Stomach (tissue), 8 donors: ENCODE measurements at regions not wholly inside any gene's neighbourhood (a gene's known extent, or its start where the extent isn't known, plus 50 kb on each side); places are given as distances from the start of the nearest gene placed in this dataset.

Source experiments
- DNase-seq, 2 donors: peaks; one replicate each; pipeline versions ENCODE4 v3.0.0 to v3.0.0-alpha.2; 2013 to 2019
- H3K27ac ChIP-seq, 5 donors: fragments of 200-600 bp in 4 of 5; sonication (generic) in 4 of 5; one replicate each; pipeline ENCODE4 v1.5.1; 2013 to 2019; ENCODE audit warnings: mild to moderate bottlenecking in 1 of 5, moderate library complexity in 1 of 5
- H3K27me3 ChIP-seq, 3 donors: fragments of 200-600 bp; sonication (generic); one replicate each; pipeline ENCODE4 v1.5.1; 2017 to 2019; ENCODE audit warnings: mixed run types in 1 of 3
- H3K36me3 ChIP-seq, 4 donors: fragments of 200-600 bp; sonication (generic); 1 replicate in 3 of 4; 2 replicates in 1 of 4; pipeline ENCODE4 v1.5.1; 2016 to 2019
- H3K4me1 ChIP-seq, 4 donors: fragments of 200-600 bp; sonication (generic); one replicate each; pipeline ENCODE4 v1.5.1; 2016 to 2019
- H3K4me3 ChIP-seq, 4 donors: fragments of 200-600 bp; sonication (generic) in 3 of 4; one replicate each; pipeline ENCODE4 v1.5.1; 2016 to 2019; ENCODE audit warnings: mild to moderate bottlenecking in 1 of 4
- H3K9me3 ChIP-seq, 4 donors: fragments of 200-600 bp; sonication (generic); one replicate each; pipeline ENCODE4 v1.5.1; 2016 to 2019
- EP300 ChIP-seq: sonication (generic); formaldehyde crosslinking; IDR thresholded peaks from one replicate; pipeline ENCODE4 v1.6.1; 2017; ENCODE audit warnings: antibody characterized with exemption
- POLR2A ChIP-seq, 4 donors: fragments of 450-650 bp; IDR thresholded peaks; one replicate each; pipeline ENCODE4 v1.6.1; 2016; ENCODE audit warnings: antibody characterized with exemption in 4 of 4, control low read depth in 2 of 4, mild to moderate bottlenecking in 1 of 4, moderate library complexity in 1 of 4
- POLR2AphosphoS5 ChIP-seq, 3 donors: sonication (generic); formaldehyde crosslinking; IDR thresholded peaks; one replicate each; pipeline ENCODE4 v1.6.1; 2016; ENCODE audit warnings: antibody characterized with exemption in 3 of 3
- WGBS, 5 donors: extraction: QIAGEN DNeasy Blood & Tissue Kit in 3 of 5; methylation state at CpG; one replicate each; pipeline versions ENCODE4 v1.1.5 to v1.1.7; 2013 to 2018; 5-methylcytosine and 5-hydroxymethylcytosine counted together
- intact Hi-C: fragments of 100-400 bp; cut with DNase I; formaldehyde crosslinking; loops from one replicate; pipeline ENCODE4 v1.15.1; 2023; ENCODE audit warnings: low total_unique reads
- TF ChIP-seq, protein P1 (sequence below), 7 experiments: fragments of 450-650 bp in 4 of 7; fragments of 200-600 bp in 3 of 7; sonication (generic) in 3 of 7; IDR thresholded peaks; one replicate each; pipeline ENCODE4 v1.5.1; 2016 to 2019; ENCODE audit warnings: antibody characterized with exemption in 7 of 7, control low read depth in 2 of 7, mild to moderate bottlenecking in 1 of 7
- donor health status: healthy with polysubstance abuse.
- donor health status: Bipolar disorder and iron deficiency.
- donor health status: healthy.

DNA sequence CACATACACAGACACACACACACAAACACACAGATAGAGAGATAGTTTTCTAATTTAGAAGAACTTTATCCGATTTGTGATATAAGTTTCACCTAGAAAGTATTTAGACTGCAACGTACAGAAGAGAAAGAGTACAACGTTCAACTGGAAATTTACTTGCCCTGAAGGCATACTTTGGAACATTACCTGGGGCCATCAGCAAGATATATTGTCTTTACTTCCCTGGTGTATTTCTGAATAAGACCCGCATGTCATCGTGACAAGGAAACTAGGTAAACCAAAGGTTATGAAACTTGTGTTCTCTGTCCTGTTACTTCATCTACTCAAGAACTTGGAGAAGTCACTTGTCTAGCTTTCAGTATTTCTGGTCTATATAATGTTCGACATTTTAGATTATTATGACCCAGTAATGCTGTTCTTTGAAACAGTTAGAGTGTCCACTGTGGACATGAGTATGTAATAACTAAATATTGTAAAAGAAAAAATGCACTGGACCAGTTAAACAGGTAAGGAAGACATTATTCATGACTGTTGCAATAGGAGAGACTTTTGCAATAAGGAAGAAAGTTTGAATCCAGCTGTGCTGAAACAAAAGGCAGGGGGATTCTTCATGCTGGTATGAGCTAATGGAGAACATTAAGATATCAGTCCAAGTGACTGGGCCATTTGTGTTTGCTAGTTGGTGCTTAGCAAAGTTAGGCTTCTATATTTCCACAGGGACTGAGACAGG is 1791.1 kb downstream of the MAT2B start:
- H3K4me1 ChIP-seq = no peaks in the 10 kb centered on the region
- H3K9me3 ChIP-seq = no peaks in the 10 kb centered on the region
- H3K36me3 ChIP-seq = no peaks in the 10 kb centered on the region
- no peaks in the 10 kb centered on the region for H3K27me3 ChIP-seq
- no peak for DNase-seq
- 88 to 96% (median 93%) methylated on average over 6 of the region's 6 CpGs for WGBS, 5 donors
- no peak overlapping the region for H3K4me3 ChIP-seq
- H3K27ac ChIP-seq = no peak overlapping the region
- intact Hi-C loops = no loop called here
- TF ChIP-seq, protein P1, sequence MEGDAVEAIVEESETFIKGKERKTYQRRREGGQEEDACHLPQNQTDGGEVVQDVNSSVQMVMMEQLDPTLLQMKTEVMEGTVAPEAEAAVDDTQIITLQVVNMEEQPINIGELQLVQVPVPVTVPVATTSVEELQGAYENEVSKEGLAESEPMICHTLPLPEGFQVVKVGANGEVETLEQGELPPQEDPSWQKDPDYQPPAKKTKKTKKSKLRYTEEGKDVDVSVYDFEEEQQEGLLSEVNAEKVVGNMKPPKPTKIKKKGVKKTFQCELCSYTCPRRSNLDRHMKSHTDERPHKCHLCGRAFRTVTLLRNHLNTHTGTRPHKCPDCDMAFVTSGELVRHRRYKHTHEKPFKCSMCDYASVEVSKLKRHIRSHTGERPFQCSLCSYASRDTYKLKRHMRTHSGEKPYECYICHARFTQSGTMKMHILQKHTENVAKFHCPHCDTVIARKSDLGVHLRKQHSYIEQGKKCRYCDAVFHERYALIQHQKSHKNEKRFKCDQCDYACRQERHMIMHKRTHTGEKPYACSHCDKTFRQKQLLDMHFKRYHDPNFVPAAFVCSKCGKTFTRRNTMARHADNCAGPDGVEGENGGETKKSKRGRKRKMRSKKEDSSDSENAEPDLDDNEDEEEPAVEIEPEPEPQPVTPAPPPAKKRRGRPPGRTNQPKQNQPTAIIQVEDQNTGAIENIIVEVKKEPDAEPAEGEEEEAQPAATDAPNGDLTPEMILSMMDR (IDR thresholded peaks at IDR 0.05) = no peak
- TF ChIP-seq EP300 (no peak), POLR2AphosphoS5 (IDR thresholded peaks at IDR 0.05) (no peak), POLR2A (IDR thresholded peaks at IDR 0.05) (no peak)

DNA sequence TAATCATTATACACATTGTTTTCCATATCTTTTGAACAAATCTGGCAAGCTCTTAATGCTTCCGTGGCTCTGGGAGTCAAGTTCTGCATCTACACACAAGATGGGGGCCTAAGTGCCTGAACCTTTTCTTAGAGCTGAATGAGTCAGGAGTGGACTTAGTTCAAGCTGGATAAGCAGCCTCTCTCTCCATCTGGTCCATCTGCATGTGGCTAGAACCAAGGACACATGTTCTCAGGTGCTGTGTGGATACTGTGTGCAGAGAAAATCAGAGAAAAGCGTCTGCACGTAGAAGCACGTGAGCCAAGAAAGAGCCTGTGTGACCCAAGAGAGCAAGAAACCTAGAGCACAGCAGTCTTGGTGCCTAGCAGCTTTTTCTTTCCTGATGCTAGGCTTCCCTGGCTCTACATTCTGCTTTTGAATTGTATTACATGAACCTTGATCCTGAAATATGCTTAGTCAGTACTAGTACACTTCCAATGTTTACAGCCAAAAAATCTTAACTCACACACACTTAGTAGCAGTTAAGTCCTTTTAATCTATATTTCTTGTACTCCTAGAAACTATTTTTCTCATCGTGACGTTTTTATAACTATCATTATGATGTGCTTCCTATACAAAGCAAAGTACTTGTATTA is 1798.9 kb downstream of the MAT2B start:
- Histone ChIP-seq H3K4me3 (no peak overlapping the region), H3K4me1 (no peaks in the 10 kb centered on the region), H3K27me3 (no peaks in the 10 kb centered on the region), H3K9me3 (no peaks in the 10 kb centered on the region), H3K36me3 (no peaks in the 10 kb centered on the region), H3K27ac (no peak overlapping the region)
- peak in 1 of 2 donors; percentile 11 for DNase-seq
- 58 to 77% (median 69%) methylated on average over 6 of the region's 6 CpGs for WGBS, 5 donors
- no peak for TF ChIP-seq POLR2AphosphoS5 (IDR thresholded peaks at IDR 0.05)
- TF ChIP-seq, protein P1 (IDR thresholded peaks at IDR 0.05) = no peak
- TF ChIP-seq EP300 = no peak
- TF ChIP-seq POLR2A (IDR thresholded peaks at IDR 0.05) = no peak
- intact Hi-C loops = no loop called here

DNA sequence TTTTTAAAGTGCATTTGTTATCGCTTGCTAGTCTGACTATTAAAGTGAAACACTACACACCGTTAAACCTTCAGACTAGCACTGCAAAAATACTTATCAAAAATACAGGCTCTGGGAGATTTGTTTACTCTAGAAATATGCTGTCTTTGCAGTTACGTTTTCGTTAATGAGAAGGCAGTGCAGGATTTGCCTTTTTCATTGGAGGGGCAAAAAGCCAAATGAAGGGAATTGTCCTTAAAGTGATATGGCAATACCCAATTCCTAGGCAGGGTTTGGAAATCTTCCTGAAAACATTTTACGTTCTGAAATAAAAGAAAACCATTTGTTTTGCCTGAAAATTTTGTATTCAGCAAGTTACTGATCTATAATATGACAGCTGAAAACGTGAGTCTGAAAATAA is 1800.2 kb downstream of the MAT2B start:
- no peak overlapping the region for H3K4me3 ChIP-seq
- TF ChIP-seq POLR2AphosphoS5 (IDR thresholded peaks at IDR 0.05) (no peak), EP300 (no peak), POLR2A (IDR thresholded peaks at IDR 0.05) (no peak)
- TF ChIP-seq, protein P1 (IDR thresholded peaks at IDR 0.05) = no peak
- H3K9me3 ChIP-seq = no peaks in the 10 kb centered on the region
- 42 to 73% (median 56%) methylated on average over 6 of the region's 6 CpGs for WGBS, 5 donors
- H3K36me3 ChIP-seq = no peaks in the 10 kb centered on the region
- no peaks in the 10 kb centered on the region for H3K27me3 ChIP-seq
- no peak for DNase-seq
- H3K4me1 ChIP-seq = no peaks in the 10 kb centered on the region
- intact Hi-C loops = no loop called here
- no peak overlapping the region for H3K27ac ChIP-seq

DNA sequence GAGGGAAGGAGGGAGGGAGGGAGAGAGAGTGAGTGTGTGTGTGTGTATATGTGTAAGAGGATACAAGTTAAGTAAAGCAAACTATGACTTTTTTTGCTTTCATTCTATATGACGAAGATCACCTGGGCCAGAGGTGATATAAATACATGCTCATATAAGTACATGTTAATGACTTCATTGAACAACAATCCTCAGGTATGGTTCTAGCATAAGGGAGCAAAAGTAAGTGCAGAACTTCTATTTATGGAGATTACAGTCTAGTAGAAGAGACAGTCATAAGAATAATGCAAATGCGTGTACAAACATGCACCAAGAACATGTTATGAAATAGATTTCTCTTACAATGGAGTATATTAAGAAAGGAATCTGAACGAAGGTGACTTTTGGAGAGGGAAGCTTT is 1804.0 kb downstream of the MAT2B start:
- intact Hi-C loops = no loop called here

More for the DNA sequence above, 1804.0 kb downstream of the MAT2B start:
- H3K9me3 ChIP-seq = no peaks in the 10 kb centered on the region
- H3K36me3 ChIP-seq = no peaks in the 10 kb centered on the region
- WGBS, 5 donors = 62 to 76% (median 72%) methylated on average over 3 of the region's 3 CpGs
- TF ChIP-seq EP300 (no peak), POLR2A (IDR thresholded peaks at IDR 0.05) (no peak), POLR2AphosphoS5 (IDR thresholded peaks at IDR 0.05) (no peak)
- TF ChIP-seq, protein P1 (IDR thresholded peaks at IDR 0.05) = no peak
- H3K27ac ChIP-seq = no peak overlapping the region
- DNase-seq = no peak
- H3K27me3 ChIP-seq = no peaks in the 10 kb centered on the region
- H3K4me3 ChIP-seq = no peak overlapping the region
- no peaks in the 10 kb centered on the region for H3K4me1 ChIP-seq
